Fibroblast of villous mesenchyme (primary cell): ENCODE measurements at regions not wholly inside any gene's neighbourhood (a gene's known extent, or its start where the extent isn't known, plus 50 kb on each side); places are given as distances from the start of the nearest gene placed in this dataset.
"Not testable (repeated sequence)": the region's sequence is repeated elsewhere in the genome, so short reads cannot be mapped to it uniquely, and the experiment has no call there.

Experiments
- DNase-seq: peaks from one replicate; pipeline ENCODE4 v3.0.0-alpha.2; 2010; ENCODE audit warnings: low read depth
- H3K4me3 ChIP-seq: 2 replicates; pipeline ENCODE4 v1.5.1; 2011; ENCODE audit warnings: low read depth, mild to moderate bottlenecking, low read length
- TF ChIP-seq, protein P1 (sequence below): IDR thresholded peaks from 2 replicates; pipeline ENCODE4 v1.5.1; 2012; ENCODE audit warnings: low read depth, mild to moderate bottlenecking, low read length; ENCODE audit not compliant: insufficient read depth

GRCh38 chrX:66110112-66110511, 53.9 kb upstream of the HEPH start:
- DNase-seq = peak; percentile 0
- TF ChIP-seq, protein P1, sequence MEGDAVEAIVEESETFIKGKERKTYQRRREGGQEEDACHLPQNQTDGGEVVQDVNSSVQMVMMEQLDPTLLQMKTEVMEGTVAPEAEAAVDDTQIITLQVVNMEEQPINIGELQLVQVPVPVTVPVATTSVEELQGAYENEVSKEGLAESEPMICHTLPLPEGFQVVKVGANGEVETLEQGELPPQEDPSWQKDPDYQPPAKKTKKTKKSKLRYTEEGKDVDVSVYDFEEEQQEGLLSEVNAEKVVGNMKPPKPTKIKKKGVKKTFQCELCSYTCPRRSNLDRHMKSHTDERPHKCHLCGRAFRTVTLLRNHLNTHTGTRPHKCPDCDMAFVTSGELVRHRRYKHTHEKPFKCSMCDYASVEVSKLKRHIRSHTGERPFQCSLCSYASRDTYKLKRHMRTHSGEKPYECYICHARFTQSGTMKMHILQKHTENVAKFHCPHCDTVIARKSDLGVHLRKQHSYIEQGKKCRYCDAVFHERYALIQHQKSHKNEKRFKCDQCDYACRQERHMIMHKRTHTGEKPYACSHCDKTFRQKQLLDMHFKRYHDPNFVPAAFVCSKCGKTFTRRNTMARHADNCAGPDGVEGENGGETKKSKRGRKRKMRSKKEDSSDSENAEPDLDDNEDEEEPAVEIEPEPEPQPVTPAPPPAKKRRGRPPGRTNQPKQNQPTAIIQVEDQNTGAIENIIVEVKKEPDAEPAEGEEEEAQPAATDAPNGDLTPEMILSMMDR = peak; percentile 24
- no peak overlapping the region for H3K4me3 ChIP-seq

- DNase-seq, H3K4me3 ChIP-seq: not testable (repeated sequence)
These were observed 56.2 kb upstream of the HEPH start for GRCh38 chrX:66107860-66108259.

DNA sequence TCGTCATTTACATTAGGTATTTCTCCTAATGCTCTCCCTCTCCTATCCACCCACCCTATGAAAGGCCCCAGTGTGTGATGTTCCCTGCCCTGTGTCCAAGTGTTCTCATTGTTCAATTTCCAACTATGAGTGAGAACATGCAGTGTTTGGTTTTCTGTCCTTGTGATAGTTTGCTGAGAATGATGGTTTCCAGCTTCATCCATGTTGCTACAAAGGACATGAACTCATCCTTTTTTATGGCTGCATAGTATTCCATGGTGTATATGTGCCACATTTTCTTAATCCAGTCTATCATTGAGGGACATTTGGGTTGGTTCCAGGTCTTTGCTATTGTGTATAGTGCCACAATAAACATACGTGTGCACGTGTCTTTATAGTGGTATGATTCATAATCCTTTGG, 61.6 kb upstream of the HEPH start:
- DNase-seq, H3K4me3 ChIP-seq: not testable (repeated sequence)

DNA sequence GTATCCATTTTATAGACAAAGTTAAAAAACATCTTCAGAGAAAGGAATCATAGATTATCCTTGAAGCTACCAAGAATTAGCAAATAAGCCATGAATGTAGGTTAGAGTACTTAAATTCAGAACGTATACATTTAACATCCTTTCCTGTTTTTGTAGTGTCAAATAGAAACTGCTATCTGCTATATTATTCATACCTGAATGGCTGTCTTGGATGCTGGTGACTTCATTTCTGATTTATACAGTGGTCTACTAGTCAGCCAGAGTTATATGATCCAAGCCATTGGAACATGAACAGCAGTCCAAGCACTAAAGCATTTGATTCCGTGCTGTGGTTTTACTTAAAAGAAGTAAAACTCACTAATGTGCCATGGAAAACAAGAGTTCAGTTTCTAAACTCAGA, 58.3 kb upstream of the VSIG4 start:
- H3K4me3 ChIP-seq = no peak overlapping the region
- DNase-seq = no peak
- TF ChIP-seq, protein P1 = no peak

DNA sequence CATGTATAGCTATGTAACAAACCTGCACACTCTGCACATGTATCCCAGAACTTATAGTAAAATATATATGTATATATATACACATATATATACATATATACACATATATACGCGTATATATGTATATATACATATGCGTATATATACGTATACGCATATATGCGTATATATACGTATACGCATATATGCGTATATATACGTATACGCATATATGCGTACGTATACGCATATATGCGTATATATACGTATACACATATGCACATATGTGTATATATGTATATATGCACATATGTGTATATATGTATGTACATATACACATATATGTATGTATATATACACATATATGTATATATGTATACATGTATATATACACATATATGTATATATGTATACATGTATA, 57.1 kb upstream of the VSIG4 start:
- not testable (repeated sequence) for DNase-seq, H3K4me3 ChIP-seq

DNA sequence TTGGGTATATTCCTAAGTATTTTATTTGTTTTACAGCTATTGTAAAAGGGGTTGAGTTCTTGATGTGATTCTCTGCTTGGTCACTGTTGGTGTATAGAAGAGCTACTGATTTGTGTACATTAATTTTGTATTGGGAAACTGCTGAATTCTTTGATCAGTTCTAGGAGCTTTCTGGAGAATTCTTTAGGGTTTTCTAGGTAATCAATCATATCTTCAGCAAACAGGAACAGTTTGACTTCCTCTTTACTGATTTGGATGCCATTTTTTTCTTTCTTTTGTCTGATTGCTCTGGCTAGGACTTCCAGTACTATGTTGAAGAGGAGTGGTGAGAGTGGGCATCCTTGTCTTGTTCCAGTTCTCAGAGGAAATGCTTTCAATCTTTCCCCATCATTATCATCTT, 50.1 kb upstream of the VSIG4 start:
- DNase-seq, H3K4me3 ChIP-seq: not testable (repeated sequence)
